GM18498 (cell line): ENCODE measurements at regions not wholly inside any gene's neighbourhood (a gene's known extent, or its start where the extent isn't known, plus 50 kb on each side); places are given as distances from the start of the nearest gene placed in this dataset.
A peak's percentile ranks its signal among the peaks of the same experiment; 100 is the strongest.
"Not testable (repeated sequence)": the region's sequence is repeated elsewhere in the genome, so short reads cannot be mapped to it uniquely, and the experiment has no call there.

Experiments used
- ATAC-seq: cut with Tn5 transposase; IDR thresholded peaks from one replicate; pipeline ENCODE4 v1.9.1; 2021; ENCODE audit warnings: mild to moderate bottlenecking, moderate library complexity; ENCODE audit not compliant: unreplicated experiment

GRCh38 chr5:40356248-40356647 lies 323.5 kb upstream of the PTGER4 start:
- ATAC-seq, result no peak

- ATAC-seq, result no peak
Measured at GRCh38 chr5:40355846-40356245, 323.9 kb upstream of the PTGER4 start.

- ATAC-seq, result no peak
Measured at GRCh38 chr5:40355181-40355580, 324.5 kb upstream of the PTGER4 start.

- no peak for ATAC-seq
Measured at GRCh38 chr5:40354171-40354570, 325.5 kb upstream of the PTGER4 start.

- no peak for ATAC-seq
Measured at GRCh38 chr5:40353442-40353841, 326.3 kb upstream of the PTGER4 start.

GRCh38 chr5:40347981-40348725 lies 331.6 kb upstream of the PTGER4 start:
- no peak for ATAC-seq

GRCh38 chr5:40346901-40347300 lies 332.8 kb upstream of the PTGER4 start:
- no peak for ATAC-seq

GRCh38 chr5:40338434-40338833 lies 341.3 kb upstream of the PTGER4 start:
- ATAC-seq, result not testable (repeated sequence)

GRCh38 chr5:40334242-40334635 lies 345.5 kb upstream of the PTGER4 start:
- no peak for ATAC-seq

- ATAC-seq, result peak; percentile 72
Measured at GRCh38 chr5:40333459-40334241, 346.1 kb upstream of the PTGER4 start.

- no peak for ATAC-seq
Measured at GRCh38 chr5:40332970-40333369, 346.7 kb upstream of the PTGER4 start.

- no peak for ATAC-seq
Measured at GRCh38 chr5:40331616-40332015, 348.1 kb upstream of the PTGER4 start.

GRCh38 chr5:40321514-40321913 lies 358.2 kb upstream of the PTGER4 start:
- no peak for ATAC-seq

- ATAC-seq, result no peak
Measured at GRCh38 chr5:40318395-40318794, 361.3 kb upstream of the PTGER4 start.

- ATAC-seq, result no peak
Measured at GRCh38 chr5:40317023-40317422, 362.7 kb upstream of the PTGER4 start.

GRCh38 chr5:40315126-40315525 lies 364.6 kb upstream of the PTGER4 start:
- no peak for ATAC-seq

GRCh38 chr5:40314275-40314674 lies 365.4 kb upstream of the PTGER4 start:
- ATAC-seq, result no peak

- ATAC-seq, result no peak
Measured at GRCh38 chr5:40312205-40312604, 367.5 kb upstream of the PTGER4 start.

- no peak for ATAC-seq
Measured at GRCh38 chr5:40309851-40310250, 369.9 kb upstream of the PTGER4 start.

- ATAC-seq, result no peak
Measured at GRCh38 chr5:40308867-40309266, 370.8 kb upstream of the PTGER4 start.

GRCh38 chr5:40307920-40308319 lies 371.8 kb upstream of the PTGER4 start:
- no peak for ATAC-seq

- no peak for ATAC-seq
Measured at GRCh38 chr5:40306869-40307487, 372.7 kb upstream of the PTGER4 start.
